Daoy (cell line): ENCODE measurements at regions not wholly inside any gene's neighbourhood (a gene's known extent, or its start where the extent isn't known, plus 50 kb on each side); places are given as distances from the start of the nearest gene placed in this dataset.
A peak's percentile ranks its signal among the peaks of the same experiment; 100 is the strongest.

Experiments used
- DNase-seq: peaks from one replicate; pipeline ENCODE4 v3.0.0-alpha.2; 2015; ENCODE audit warnings: low read depth

GRCh38 chr2:175560521-175561169 is 379.1 kb upstream of the ATP5MC3 start:
- no peak for DNase-seq

GRCh38 chr2:175559613-175560012 is 378.1 kb upstream of the ATP5MC3 start:
- no peak for DNase-seq

- DNase-seq = no peak
Measured at GRCh38 chr2:175557810-175558377, 376.4 kb upstream of the ATP5MC3 start.

- DNase-seq = no peak
Measured at GRCh38 chr2:175553910-175554309, 372.4 kb upstream of the ATP5MC3 start.

- DNase-seq = no peak
Measured at GRCh38 chr2:175552902-175553301, 371.4 kb upstream of the ATP5MC3 start.

- DNase-seq = no peak
Measured at GRCh38 chr2:175540421-175540820, 358.9 kb upstream of the ATP5MC3 start.

- no peak for DNase-seq
Measured at GRCh38 chr2:175539122-175539521, 357.6 kb upstream of the ATP5MC3 start.

- no peak for DNase-seq
Measured at GRCh38 chr2:175536059-175536458, 354.5 kb upstream of the ATP5MC3 start.

- DNase-seq = no peak
Measured at GRCh38 chr2:175535631-175536030, 354.1 kb upstream of the ATP5MC3 start.

- DNase-seq = no peak
Measured at GRCh38 chr2:175525975-175526374, 344.5 kb upstream of the ATP5MC3 start.

- DNase-seq = no peak
Measured at GRCh38 chr2:175523001-175523400, 341.5 kb upstream of the ATP5MC3 start.

GRCh38 chr2:175518206-175518605 is 336.7 kb upstream of the ATP5MC3 start:
- DNase-seq = no peak

- DNase-seq = no peak
Measured at GRCh38 chr2:175516555-175516954, 335.0 kb upstream of the ATP5MC3 start.

GRCh38 chr2:175500255-175500654 is 318.7 kb upstream of the ATP5MC3 start:
- DNase-seq = no peak

GRCh38 chr2:175490360-175490791 is 308.9 kb upstream of the ATP5MC3 start:
- no peak for DNase-seq

- DNase-seq = peak; percentile 39
Measured at GRCh38 chr2:175478096-175478768, 296.7 kb upstream of the ATP5MC3 start.

- DNase-seq = no peak
Measured at GRCh38 chr2:175476948-175477347, 295.4 kb upstream of the ATP5MC3 start.

GRCh38 chr2:175476374-175476773 is 294.9 kb upstream of the ATP5MC3 start:
- no peak for DNase-seq

GRCh38 chr2:175475130-175475529 is 293.6 kb upstream of the ATP5MC3 start:
- DNase-seq = no peak

- DNase-seq = no peak
Measured at GRCh38 chr2:175468431-175469098, 287.1 kb upstream of the ATP5MC3 start.

- no peak for DNase-seq
Measured at GRCh38 chr2:175465101-175465500, 283.6 kb upstream of the ATP5MC3 start.

GRCh38 chr2:175464311-175464670 is 282.8 kb upstream of the ATP5MC3 start:
- DNase-seq = no peak
